CD1c-positive myeloid dendritic cell (primary cell): ENCODE measurements at regions not wholly inside any gene's neighbourhood (a gene's known extent, or its start where the extent isn't known, plus 50 kb on each side); places are given as distances from the start of the nearest gene placed in this dataset.

ENCODE experiments used
- DNase-seq: peaks from one replicate; pipeline ENCODE4 v3.0.0-alpha.2; 2016; ENCODE audit errors: extremely low spot score

DNA sequence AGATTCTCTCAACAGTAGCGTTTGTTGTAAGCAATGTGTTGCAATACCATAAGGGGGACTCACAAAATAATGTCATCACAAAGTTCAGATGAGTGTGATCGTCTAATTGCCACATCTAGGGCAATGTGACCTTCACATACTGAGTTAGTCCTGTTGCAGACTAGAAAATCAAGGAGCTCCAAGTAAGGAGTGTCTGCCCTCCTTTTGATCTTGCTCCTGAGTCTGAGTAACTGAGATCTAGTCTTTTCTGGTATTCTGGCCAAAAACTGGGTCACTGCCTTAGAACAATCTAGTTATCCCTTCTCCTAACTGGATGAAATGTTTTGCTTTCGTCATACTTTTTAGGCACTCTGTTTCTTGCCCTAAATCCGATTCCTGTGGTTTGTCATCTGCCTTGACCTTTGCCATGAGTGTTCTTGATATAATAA, 712.1 kb downstream of the CDH11 start:
- no peak for DNase-seq

GRCh38 chr16:64408699-64409098, 713.2 kb downstream of the CDH11 start:
- DNase-seq: no peak

DNA sequence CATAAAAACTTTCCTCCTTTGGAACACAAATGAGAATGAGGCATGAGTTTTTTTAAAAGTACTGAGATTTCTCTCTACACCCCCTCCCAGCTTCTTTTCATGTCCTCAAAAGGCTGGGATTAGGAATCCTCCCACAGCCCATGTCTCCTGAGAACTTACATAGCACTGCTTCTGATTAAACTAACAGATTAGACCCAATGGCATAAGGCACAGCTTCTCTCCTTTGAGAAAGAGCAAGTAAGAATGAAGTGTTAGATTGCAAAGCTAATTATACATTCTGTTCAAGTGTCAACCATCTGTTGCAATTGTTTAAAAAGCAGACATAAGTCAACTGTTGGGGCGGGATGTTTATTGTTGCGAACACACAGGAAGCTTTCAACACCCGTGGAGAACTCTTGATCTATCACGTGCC, 715.1 kb downstream of the CDH11 start:
- no peak for DNase-seq

DNA sequence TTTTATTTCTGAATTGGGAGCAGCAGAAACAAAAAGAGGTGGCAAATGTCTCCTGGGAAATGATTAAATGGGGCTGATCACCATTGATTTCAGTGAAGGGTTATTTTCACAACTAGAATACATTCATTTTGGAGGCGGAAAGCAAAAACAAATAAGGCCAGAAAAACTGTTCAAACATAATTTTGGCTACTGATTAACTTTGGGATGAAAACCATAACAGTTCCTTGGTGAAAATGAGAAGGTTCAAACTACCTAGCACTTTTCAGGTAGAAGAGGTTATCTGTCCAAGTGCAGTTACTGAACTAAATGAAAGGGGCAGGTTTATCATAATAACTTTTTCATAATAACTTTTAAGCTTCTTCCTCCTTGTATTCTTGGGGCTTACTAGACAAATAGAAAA, 718.5 kb downstream of the CDH11 start:
- DNase-seq: no peak

GRCh38 chr16:64398793-64399192, 723.1 kb downstream of the CDH11 start:
- DNase-seq: no peak

GRCh38 chr16:64397945-64398508, 723.8 kb downstream of the CDH11 start:
- DNase-seq: no peak

- DNase-seq: no peak
Measured at GRCh38 chr16:64397042-64397441, 724.8 kb downstream of the CDH11 start.

DNA sequence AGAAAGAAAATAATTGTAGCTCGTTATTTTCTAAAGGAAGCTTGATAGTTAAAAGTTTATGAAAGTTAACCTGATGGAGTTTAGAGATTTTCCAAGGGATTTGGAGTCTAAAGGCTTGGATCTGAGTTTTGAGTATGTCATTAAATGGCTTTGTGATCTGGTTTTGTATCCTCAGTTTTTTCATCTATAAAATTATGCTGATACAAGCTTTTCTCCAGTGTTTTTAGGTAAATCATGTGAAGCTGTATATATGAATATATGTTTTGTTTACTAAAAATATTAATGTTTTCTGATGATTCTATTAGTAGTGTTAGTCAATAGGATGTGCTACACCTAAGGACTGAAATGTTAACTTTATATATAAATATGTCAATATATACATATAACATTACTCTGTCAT, 727.8 kb downstream of the CDH11 start:
- DNase-seq: no peak

DNA sequence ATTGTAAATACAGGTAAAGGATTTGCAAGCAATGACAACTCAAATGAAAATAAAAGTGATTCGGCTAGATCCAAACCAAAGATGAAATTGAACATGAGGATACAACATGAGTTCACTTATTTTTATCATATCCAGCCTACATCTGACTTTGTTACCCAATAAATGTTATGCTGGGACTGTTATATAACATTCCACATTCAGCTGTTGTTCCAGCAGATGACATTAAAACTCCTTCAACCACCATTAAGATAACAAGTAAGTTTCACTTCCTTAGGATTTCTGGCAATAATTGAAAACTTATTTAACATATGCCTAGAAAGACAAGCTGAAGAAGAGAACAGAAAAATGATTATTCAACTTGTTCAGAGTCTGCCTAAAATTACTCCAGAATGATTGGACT, 729.4 kb downstream of the CDH11 start:
- DNase-seq: no peak

- DNase-seq: no peak
Measured at GRCh38 chr16:64391063-64391600, 730.7 kb downstream of the CDH11 start.

- DNase-seq: no peak
Measured at GRCh38 chr16:64390102-64390501, 731.8 kb downstream of the CDH11 start.

DNA sequence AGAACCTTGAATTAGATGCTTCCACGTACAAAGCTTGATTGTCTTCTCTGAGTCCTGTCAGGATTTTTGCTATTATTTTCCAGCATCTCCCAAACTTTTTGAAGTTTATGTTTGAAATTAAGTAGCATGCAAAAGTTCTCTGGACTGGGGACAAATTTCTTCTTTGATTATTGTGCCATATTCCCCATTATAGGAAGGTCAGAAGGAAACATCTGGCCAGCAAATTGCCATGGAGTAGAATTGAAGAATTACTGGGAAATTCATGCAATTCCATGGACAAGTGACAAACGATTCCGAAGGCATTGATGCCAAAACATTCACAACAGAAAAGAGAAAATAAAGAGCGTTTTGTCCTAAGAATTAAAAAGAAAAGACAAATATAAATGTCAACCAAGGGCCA, 737.2 kb downstream of the CDH11 start:
- no peak for DNase-seq

DNA sequence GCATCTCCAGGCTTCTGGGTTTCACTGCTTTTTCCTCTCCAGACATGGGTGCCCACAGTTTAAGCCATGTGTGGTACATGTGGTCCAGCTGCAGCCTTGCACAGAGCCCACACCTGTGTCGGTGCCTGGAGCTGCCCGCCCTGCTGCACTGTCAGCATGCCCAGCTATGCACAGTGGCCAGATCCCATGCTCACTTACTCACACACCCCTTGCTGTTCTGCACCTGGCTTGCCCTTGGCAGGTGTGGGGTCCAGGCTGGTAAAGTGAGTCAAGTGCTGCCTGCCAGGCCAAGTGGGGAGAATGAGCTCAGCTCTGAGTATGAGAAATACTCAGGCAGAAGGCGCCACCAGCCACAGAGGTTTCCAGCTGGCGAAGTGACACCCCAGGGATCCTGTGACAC, 739.9 kb downstream of the CDH11 start:
- DNase-seq: no peak

GRCh38 chr16:64380751-64381150, 741.1 kb downstream of the CDH11 start:
- DNase-seq: no peak

- no peak for DNase-seq
Measured at GRCh38 chr16:64375391-64375980, 746.4 kb downstream of the CDH11 start.

DNA sequence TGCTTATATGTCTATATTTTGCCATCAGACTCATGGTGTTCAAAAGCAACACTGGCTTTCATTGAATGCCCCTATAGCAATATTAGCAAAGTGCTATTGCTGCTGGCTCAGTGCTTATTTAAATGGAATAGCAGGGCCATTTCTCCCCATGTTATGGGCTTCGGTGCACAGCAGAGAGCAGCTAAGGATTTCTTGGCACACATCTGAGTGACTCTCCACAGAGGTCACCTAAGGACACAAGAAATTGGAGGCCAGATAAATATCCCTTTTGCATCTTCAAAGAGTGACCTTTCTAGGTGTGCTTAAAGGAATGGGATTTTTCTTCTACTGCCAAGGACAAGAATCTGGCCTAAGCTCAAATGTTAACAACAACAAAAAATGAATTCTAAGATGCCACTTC, 751.8 kb downstream of the CDH11 start:
- DNase-seq: no peak

DNA sequence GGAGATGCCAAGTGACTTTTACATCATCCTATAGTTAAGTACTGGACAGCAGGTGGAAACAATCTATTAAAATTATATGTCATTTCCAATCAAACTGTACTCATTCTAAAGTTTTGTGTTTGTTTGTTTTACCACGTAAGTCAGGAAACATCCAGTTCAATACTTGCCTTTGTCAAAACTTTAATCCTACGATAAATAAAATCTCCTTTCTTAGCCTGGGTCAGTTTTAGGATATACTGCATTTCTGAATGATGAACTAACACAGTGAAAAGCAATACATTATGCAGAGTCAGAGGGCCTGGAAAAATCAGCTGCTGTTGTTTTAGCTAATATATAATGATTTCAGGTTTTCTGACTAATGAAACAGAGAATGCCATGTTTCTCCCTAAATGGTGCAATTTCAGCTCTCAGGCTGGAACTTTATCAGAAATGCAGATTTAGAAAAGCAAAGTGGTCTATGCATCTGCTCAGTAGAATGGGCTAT, 756.4 kb downstream of the CDH11 start:
- no peak for DNase-seq

DNA sequence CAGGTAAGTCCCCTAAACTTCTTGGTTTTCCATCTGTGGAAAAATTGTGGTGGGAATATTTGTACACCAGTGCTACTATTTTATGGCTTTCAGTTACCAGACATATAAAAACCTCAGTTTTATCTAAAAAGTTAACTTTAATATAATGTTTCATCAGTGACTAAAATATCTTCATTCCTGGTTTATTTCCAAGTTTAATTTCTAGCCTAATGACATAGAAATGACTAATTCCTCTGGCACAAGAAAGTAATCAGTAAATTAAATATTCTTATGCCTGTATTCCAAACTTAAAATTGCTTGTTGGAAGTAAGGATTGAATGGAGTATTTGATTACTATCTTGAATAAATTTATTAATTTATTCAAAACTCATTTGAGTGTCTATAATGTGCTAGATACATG, 757.0 kb downstream of the CDH11 start:
- no peak for DNase-seq

DNA sequence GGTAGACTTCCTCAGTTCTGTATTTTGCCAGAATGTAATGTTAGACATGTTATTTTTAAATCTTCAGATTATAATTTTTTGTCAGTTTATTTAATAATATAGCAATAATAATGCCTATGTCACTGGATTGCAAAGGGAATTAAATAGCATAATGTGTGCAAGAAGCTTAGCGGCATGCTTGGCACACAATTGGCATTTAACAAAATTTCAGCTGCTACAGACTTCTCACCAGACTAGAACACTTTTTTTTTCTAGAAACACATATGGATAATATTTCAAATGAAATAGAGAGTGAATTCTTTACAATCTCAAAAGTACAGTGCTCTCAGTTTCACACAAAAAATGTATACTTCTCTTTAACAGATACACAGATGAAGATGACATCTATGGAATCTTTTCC, 757.4 kb downstream of the CDH11 start:
- no peak for DNase-seq

DNA sequence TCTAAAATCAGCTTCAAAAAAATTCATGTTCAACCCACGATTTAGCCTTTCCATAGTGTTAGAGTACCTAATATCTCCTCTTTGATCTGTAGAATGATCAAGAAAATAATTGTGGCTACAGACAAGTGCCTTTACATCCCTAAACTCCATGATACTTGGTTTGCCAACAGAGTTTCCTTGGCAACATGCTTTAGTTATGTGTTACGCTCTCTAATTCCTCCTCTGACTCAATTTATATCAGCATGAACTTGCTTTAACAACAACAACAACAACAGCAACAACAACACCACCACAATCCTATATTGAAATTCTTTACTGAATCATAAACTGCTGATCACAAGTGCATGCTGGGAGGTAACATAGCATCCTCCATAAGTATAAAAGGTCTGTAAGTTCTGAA, 757.8 kb downstream of the CDH11 start:
- DNase-seq: no peak

- no peak for DNase-seq
Measured at GRCh38 chr16:64363039-64363438, 758.8 kb downstream of the CDH11 start.

GRCh38 chr16:64362193-64362592, 759.7 kb downstream of the CDH11 start:
- DNase-seq: no peak

GRCh38 chr16:64361753-64362152, 760.1 kb downstream of the CDH11 start:
- DNase-seq: no peak

GRCh38 chr16:64358291-64358690, 763.6 kb downstream of the CDH11 start:
- DNase-seq: no peak
